ENCODE measurements at regions not wholly inside any gene's neighbourhood (a gene's known extent, or its start where the extent isn't known, plus 50 kb on each side); places are given as distances from the start of the nearest gene placed in this dataset.

DNA sequence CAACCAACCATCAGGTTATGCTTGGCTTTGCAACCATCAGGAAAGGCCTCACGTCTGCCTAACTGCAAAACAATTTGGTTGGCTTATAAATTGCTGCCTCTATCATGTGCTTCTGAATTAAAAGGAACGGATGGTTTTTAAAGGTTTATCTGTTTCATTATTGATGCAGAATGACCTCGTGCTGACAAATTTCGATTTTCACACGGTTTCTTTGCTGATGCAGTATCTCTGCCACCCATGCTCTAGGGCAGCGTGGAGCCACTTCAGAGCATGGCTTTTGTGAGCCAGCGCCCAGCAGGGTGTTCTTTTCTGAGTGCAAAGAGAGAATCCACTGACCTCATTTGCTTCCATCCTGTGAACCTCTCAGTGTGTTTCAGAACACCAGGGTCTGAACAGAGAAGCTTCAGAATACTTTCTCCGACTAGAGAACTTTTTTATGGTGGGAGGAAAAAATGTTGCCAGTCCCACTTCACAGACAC, 143.1 kb upstream of the L3MBTL4 start:
- TF ChIP-seq EZH2 (IDR thresholded peaks at IDR 0.05; ENCODE audit: borderline replicate concordance, insufficient read depth, low read depth, low read length, poor library complexity, severe bottlenecking) = no peak
- TF ChIP-seq, protein P1, sequence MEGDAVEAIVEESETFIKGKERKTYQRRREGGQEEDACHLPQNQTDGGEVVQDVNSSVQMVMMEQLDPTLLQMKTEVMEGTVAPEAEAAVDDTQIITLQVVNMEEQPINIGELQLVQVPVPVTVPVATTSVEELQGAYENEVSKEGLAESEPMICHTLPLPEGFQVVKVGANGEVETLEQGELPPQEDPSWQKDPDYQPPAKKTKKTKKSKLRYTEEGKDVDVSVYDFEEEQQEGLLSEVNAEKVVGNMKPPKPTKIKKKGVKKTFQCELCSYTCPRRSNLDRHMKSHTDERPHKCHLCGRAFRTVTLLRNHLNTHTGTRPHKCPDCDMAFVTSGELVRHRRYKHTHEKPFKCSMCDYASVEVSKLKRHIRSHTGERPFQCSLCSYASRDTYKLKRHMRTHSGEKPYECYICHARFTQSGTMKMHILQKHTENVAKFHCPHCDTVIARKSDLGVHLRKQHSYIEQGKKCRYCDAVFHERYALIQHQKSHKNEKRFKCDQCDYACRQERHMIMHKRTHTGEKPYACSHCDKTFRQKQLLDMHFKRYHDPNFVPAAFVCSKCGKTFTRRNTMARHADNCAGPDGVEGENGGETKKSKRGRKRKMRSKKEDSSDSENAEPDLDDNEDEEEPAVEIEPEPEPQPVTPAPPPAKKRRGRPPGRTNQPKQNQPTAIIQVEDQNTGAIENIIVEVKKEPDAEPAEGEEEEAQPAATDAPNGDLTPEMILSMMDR (IDR thresholded peaks at IDR 0.05) = no peak
